ENCODE measurements at regions not wholly inside any gene's neighbourhood (a gene's known extent, or its start where the extent isn't known, plus 50 kb on each side); places are given as distances from the start of the nearest gene placed in this dataset.

- intact Hi-C loops (cut with DNase I; ENCODE audit: low total_unique reads), result no loop called here
- Histone ChIP-seq H3K4me3 (no peak overlapping the region), H3K27me3 (no peaks in the 10 kb centered on the region), H3K27ac (no peak overlapping the region), H3K4me1 (no peaks in the 10 kb centered on the region), H3K9me3 (no peaks in the 10 kb centered on the region), H3K36me3 (no peaks in the 10 kb centered on the region)
- TF ChIP-seq CTCF (IDR thresholded peaks at IDR 0.05), result no peak
- no peak for DNase-seq
These were observed 197.2 kb upstream of the ANO3 start for GRCh38 chr11:26134481-26135355.

GRCh38 chr11:26137651-26138050, 194.3 kb upstream of the ANO3 start:
- Histone ChIP-seq H3K36me3 (no peaks in the 10 kb centered on the region), H3K27me3 (no peaks in the 10 kb centered on the region), H3K9me3 (no peaks in the 10 kb centered on the region), H3K4me3 (no peak overlapping the region), H3K4me1 (no peaks in the 10 kb centered on the region), H3K27ac (no peak overlapping the region)
- intact Hi-C loops (cut with DNase I; ENCODE audit: low total_unique reads), result no loop called here
- no peak for DNase-seq
- TF ChIP-seq CTCF (IDR thresholded peaks at IDR 0.05), result no peak

DNA sequence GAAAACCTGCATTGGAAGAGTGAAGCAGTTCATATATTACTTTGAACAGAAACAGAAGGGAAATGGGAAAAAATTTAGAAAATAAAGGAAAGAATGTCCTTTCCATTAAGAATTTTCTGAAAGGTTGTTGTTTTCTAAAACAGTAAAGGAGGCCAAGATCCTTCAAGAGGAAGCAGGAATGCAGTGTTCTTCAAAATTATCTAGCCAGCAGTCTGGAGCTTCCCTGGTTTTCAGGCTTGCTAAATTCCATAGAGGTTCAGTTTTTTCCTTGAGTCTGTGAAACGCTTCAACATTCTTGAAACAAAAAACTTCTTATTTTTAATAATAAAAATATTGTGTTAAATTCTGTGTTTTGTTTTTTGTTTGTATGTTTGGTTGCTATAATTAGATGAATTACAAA, 189.0 kb upstream of the ANO3 start:
- Histone ChIP-seq H3K27me3 (no peaks in the 10 kb centered on the region), H3K4me3 (no peak overlapping the region), H3K36me3 (no peaks in the 10 kb centered on the region), H3K27ac (no peak overlapping the region), H3K4me1 (peaks cover 0 to 12% (median 2%) of the 10 kb centered on the region in 4 donors), H3K9me3 (no peaks in the 10 kb centered on the region)
- no peak for TF ChIP-seq CTCF (IDR thresholded peaks at IDR 0.05)
- DNase-seq, result no peak
- intact Hi-C loops (cut with DNase I; ENCODE audit: low total_unique reads), result no loop called here

DNA sequence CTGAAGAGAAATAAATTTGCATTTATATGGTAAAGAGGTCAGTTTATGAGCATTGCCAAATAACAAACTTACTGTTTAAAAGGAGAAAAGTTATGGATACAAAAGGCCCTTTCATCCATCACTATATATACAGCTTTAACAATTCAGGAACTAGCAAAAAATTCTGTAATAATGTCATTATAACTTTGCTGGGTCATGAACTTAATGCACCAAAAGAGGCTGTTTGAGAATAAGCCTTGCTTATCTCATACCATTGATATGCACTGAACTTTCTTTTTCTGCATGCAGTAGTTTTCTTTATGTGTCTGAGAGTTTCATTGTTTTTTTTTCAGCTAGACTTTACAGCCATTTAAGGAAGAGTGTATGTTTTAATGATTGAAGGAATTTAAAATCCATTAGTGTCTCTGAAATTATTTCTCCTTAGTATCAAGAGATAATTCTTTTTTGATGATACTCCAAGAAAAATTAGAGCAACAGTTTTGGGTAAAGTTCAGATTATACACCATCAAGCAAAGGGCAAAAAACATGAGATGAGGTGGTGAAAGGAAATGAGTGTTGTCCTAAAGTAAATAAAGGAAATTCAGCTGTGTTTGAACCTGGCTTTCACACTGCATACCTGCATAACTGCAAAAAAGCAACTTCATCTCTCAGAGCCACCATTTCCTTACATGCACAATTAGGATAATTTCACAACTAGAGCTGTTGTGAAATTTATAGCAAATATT, 188.2 kb upstream of the ANO3 start:
- H3K36me3 ChIP-seq, result no peaks in the 10 kb centered on the region
- H3K27ac ChIP-seq, result no peak overlapping the region
- no peaks in the 10 kb centered on the region for H3K27me3 ChIP-seq
- H3K4me3 ChIP-seq, result no peak overlapping the region
- peaks cover 0 to 12% (median 2%) of the 10 kb centered on the region in 4 donors for H3K4me1 ChIP-seq
- no peak for DNase-seq
- no peaks in the 10 kb centered on the region for H3K9me3 ChIP-seq
- TF ChIP-seq CTCF (IDR thresholded peaks at IDR 0.05), result no peak
- intact Hi-C loops (cut with DNase I; ENCODE audit: low total_unique reads), result no loop called here

DNA sequence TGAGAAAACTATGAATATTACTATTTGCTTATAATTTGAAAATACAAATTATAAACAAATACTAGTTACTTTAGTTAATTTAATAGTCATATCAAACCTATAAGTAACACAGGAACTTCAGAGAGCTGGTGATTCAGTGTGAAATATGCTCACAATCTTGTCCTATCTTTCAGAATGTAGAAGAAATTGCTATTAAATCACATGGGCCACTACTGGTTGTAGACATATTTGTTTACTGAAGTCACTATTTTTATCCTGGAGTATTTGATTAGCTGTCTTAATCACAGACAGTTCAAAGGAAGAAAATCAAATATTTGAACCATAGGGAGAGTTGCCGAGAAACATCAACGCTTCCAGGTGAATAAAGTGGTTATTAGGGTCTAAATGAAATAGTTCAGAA, 187.6 kb upstream of the ANO3 start:
- H3K9me3 ChIP-seq, result no peaks in the 10 kb centered on the region
- H3K4me1 ChIP-seq, result peaks cover 0 to 12% (median 2%) of the 10 kb centered on the region in 4 donors
- H3K36me3 ChIP-seq, result no peaks in the 10 kb centered on the region
- H3K27ac ChIP-seq, result no peak overlapping the region
- DNase-seq, result no peak
- no peak for TF ChIP-seq CTCF (IDR thresholded peaks at IDR 0.05)
- no peaks in the 10 kb centered on the region for H3K27me3 ChIP-seq
- H3K4me3 ChIP-seq, result no peak overlapping the region
- intact Hi-C loops (cut with DNase I; ENCODE audit: low total_unique reads), result no loop called here
